Thyroid gland (tissue), 4 donors: ENCODE measurements at regions not wholly inside any gene's neighbourhood (a gene's known extent, or its start where the extent isn't known, plus 50 kb on each side); places are given as distances from the start of the nearest gene placed in this dataset.

Experiments used
- CTCF ChIP-seq, 6 experiments: fragments of 200-600 bp in 3 of 6; fragments of 450-650 bp in 3 of 6; sonication (generic) in 3 of 6; IDR thresholded peaks; one replicate each; pipeline ENCODE4 v1.5.1; 2016 to 2019; ENCODE audit warnings: antibody characterized with exemption in 6 of 6, mild to moderate bottlenecking in 2 of 6, inconsistent platforms in 1 of 6, moderate library complexity in 1 of 6
- POLR2A ChIP-seq, 2 donors: fragments of 450-650 bp; IDR thresholded peaks; one replicate each; pipeline ENCODE4 v1.6.1; 2017; ENCODE audit warnings: antibody characterized with exemption in 2 of 2, mild to moderate bottlenecking in 2 of 2, moderate library complexity in 1 of 2

GRCh38 chr2:160616149-160616548 lies 122.5 kb upstream of the RBMS1 start:
- TF ChIP-seq CTCF (IDR thresholded peaks at IDR 0.05) (no peak), POLR2A (IDR thresholded peaks at IDR 0.05) (no peak)
